BE2C (cell line): ENCODE measurements at regions not wholly inside any gene's neighbourhood (a gene's known extent, or its start where the extent isn't known, plus 50 kb on each side); places are given as distances from the start of the nearest gene placed in this dataset.
"Not testable (repeated sequence)": the region's sequence is repeated elsewhere in the genome, so short reads cannot be mapped to it uniquely, and the experiment has no call there.

ENCODE experiments used
- DNase-seq: peaks from one replicate; pipeline ENCODE4 v3.0.0-alpha.2; 2020
- H3K27me3 ChIP-seq: fragments of 250-450 bp; sonication (Bioruptor Pico); 2 replicates; pipeline ENCODE4 v1.5.1; 2020; ENCODE audit warnings: mild to moderate bottlenecking
- H3K36me3 ChIP-seq: fragments of 250-450 bp; sonication (Bioruptor Pico); 2 replicates; pipeline ENCODE4 v1.5.1; 2020; ENCODE audit warnings: mild to moderate bottlenecking
- H3K4me1 ChIP-seq: fragments of 250-450 bp; sonication (Bioruptor Pico); 2 replicates; pipeline ENCODE4 v1.5.1; 2020
- H3K4me3 ChIP-seq: 2 replicates; pipeline ENCODE4 v1.5.1; 2011; ENCODE audit warnings: low read depth, low read length
- H3K9me3 ChIP-seq: fragments of 250-450 bp; sonication (Bioruptor Pico); 2 replicates; pipeline ENCODE4 v1.5.1; 2020
- CTCF ChIP-seq: IDR thresholded peaks from 2 replicates; pipeline ENCODE4 v1.5.1; 2012; ENCODE audit warnings: mild to moderate bottlenecking, low read depth, low read length

- Histone ChIP-seq H3K9me3 (no peaks in the 10 kb centered on the region), H3K4me3 (no peak overlapping the region), H3K27me3 (peaks cover 38% of the 10 kb centered on the region), H3K36me3 (no peaks in the 10 kb centered on the region), H3K4me1 (no peaks in the 10 kb centered on the region)
- no peak for TF ChIP-seq CTCF
- DNase-seq = no peak
These were observed 67.2 kb downstream of the MRPL36 start for GRCh38 chr5:1732238-1732941.

- H3K4me1 ChIP-seq, H3K9me3 ChIP-seq, H3K36me3 ChIP-seq, DNase-seq, H3K4me3 ChIP-seq: not testable (repeated sequence)
- peaks cover 38% of the 10 kb centered on the region for H3K27me3 ChIP-seq
These were observed 67.8 kb downstream of the MRPL36 start for GRCh38 chr5:1731855-1732237.

GRCh38 chr5:1731091-1731639 lies 68.5 kb downstream of the MRPL36 start:
- Histone ChIP-seq H3K4me3 (no peak overlapping the region), H3K36me3 (no peaks in the 10 kb centered on the region), H3K9me3 (no peaks in the 10 kb centered on the region), H3K27me3 (peaks cover 34% of the 10 kb centered on the region), H3K4me1 (no peaks in the 10 kb centered on the region)
- TF ChIP-seq CTCF = no peak
- no peak for DNase-seq

- TF ChIP-seq CTCF = no peak
- no peaks in the 10 kb centered on the region for H3K36me3 ChIP-seq
- no peaks in the 10 kb centered on the region for H3K4me1 ChIP-seq
- no peaks in the 10 kb centered on the region for H3K9me3 ChIP-seq
- peaks cover 34% of the 10 kb centered on the region for H3K27me3 ChIP-seq
- no peak overlapping the region for H3K4me3 ChIP-seq
- DNase-seq = no peak
These were observed 69.2 kb downstream of the MRPL36 start for GRCh38 chr5:1730487-1730847.

GRCh38 chr5:1729641-1730486 lies 69.8 kb downstream of the MRPL36 start:
- H3K9me3 ChIP-seq = no peaks in the 10 kb centered on the region
- no peak for TF ChIP-seq CTCF
- no peak for DNase-seq
- H3K4me1 ChIP-seq = no peaks in the 10 kb centered on the region
- no peaks in the 10 kb centered on the region for H3K36me3 ChIP-seq
- no peak overlapping the region for H3K4me3 ChIP-seq
- H3K27me3 ChIP-seq = peaks cover 34% of the 10 kb centered on the region

- Histone ChIP-seq H3K27me3 (peaks cover 32% of the 10 kb centered on the region), H3K4me3 (no peak overlapping the region), H3K4me1 (no peaks in the 10 kb centered on the region), H3K9me3 (no peaks in the 10 kb centered on the region), H3K36me3 (no peaks in the 10 kb centered on the region)
- no peak for TF ChIP-seq CTCF
- DNase-seq = no peak
These were observed 70.8 kb downstream of the MRPL36 start for GRCh38 chr5:1728846-1729245.
